GM03348 (cell line): ENCODE measurements at regions not wholly inside any gene's neighbourhood (a gene's known extent, or its start where the extent isn't known, plus 50 kb on each side); places are given as distances from the start of the nearest gene placed in this dataset.

ENCODE experiments used
- DNase-seq: peaks from one replicate; pipeline ENCODE4 v3.0.0; 2012; ENCODE audit warnings: low spot score

GRCh38 chr3:147757866-147758265, 348.7 kb downstream of the ZIC1 start:
- DNase-seq, result no peak

- DNase-seq, result peak; percentile 5
These were observed 349.6 kb downstream of the ZIC1 start for GRCh38 chr3:147758771-147759170.

GRCh38 chr3:147760085-147760484, 350.9 kb downstream of the ZIC1 start:
- DNase-seq, result no peak

DNA sequence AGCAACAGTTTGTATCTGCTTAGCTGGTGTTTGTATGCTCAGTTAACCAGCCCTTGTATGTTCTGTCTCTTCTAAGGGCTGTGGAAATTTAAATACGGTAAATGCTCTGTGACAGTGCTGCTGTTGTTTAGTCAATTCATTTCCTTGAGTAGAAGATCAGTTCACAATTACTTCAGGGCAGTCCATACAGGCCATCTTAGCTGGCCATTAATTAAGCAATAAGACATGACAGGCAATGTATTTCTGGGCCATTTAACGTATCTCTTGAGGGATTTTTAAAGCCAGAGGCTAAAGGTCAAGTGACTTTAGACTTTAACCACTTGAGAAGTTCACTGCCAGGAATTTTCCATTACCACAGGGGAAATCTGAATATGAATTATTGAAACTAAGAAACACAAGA, 351.8 kb downstream of the ZIC1 start:
- no peak for DNase-seq

GRCh38 chr3:147773116-147773630, 364.0 kb downstream of the ZIC1 start:
- no peak for DNase-seq

- DNase-seq, result no peak
These were observed 366.2 kb downstream of the ZIC1 start for GRCh38 chr3:147775411-147775810.

DNA sequence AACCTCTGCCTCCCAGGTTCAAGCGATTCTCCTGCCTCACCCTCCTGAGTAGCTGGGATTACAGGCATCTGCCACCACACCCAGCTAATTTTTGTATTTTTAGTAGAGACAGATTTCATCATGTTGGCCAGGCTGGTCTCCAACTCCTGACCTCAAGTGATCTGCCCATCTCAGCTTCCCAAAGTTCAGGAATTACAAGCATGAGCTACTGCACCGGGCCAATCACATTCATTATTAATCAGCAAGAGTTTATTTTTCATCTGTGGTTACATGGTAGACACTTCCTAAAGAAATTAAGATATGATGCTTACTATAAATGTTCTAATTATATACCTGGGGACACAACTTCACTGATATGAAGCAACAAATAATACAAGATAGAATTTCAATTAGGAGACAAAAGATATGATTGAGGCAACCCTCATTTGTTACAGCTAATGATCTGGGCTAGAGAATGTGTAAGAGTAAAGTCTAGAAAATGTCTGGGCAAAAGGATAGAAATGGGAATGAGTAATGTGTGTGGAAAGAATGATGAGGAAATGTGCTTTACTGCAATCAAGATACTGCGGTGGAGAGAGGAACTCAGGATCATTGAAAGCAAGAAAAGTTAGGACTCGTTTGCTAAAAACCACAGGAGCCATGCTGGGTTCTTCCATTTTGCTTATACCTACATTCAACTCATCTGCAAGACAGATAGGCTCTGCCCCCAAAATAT, 366.8 kb downstream of the ZIC1 start:
- peak; percentile 39 for DNase-seq

DNA sequence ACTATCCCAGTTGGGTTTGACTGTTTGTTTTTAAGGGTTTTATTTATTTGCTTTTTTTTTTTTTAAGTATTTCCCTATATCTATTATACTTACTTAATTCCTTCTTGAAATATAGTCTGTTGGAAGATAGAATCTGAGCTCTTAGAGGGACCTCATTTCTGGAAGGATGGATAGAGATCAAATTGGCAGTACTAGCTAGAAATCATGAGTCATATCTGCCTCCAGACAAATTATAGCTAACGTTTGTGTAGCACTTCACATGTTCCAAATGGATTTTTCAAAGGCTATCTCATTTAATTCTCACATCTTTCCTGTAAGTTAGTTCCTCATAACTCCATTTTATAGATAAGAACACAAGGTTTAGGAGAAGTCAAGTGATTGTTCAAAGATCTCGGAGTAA, 384.7 kb downstream of the ZIC1 start:
- DNase-seq, result peak; percentile 13

GRCh38 chr3:147794596-147794995, 385.4 kb downstream of the ZIC1 start:
- no peak for DNase-seq

DNA sequence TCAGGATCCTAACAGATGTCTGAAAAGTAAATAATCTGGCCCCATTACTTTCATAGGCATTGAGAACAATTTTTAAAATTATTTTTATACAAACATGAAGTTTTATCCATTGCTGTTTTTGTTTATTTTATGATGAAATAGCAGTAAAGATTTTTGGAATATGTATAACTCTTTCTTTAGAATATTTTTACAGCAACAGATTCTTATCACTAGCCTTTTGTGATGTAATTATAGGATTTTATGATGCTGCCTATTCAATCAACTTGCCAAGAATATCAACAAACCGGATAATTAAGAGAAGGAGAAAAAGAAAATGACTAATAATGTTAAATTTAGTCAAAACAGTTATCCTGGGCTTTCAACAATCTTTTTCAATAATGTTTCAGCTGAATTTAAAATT, 386.3 kb downstream of the ZIC1 start:
- DNase-seq, result no peak

GRCh38 chr3:147797095-147797494, 387.9 kb downstream of the ZIC1 start:
- DNase-seq, result no peak

- no peak for DNase-seq
These were observed 390.4 kb downstream of the ZIC1 start for GRCh38 chr3:147799601-147800000.

- DNase-seq, result no peak
These were observed 398.6 kb downstream of the ZIC1 start for GRCh38 chr3:147807776-147808175.

DNA sequence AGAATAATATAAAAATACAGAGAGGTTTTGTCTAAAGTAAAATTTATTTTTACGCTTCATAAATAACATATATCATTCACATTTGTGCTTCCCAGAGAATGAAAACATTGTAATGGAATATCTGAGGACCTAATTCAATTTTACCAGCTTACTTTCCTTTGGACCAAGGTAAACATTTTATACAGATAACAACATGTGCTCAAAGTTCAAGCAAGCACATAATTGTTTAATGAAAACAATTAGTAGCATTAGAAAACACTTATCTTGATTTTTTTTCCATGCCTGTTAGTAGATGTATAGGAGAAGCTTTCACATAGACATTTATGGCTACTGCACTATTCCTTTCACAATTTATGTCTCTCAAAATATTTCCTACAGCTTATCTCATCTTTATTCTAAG, 400.0 kb downstream of the ZIC1 start:
- DNase-seq, result no peak

- no peak for DNase-seq
These were observed 403.2 kb downstream of the ZIC1 start for GRCh38 chr3:147812186-147812911.

DNA sequence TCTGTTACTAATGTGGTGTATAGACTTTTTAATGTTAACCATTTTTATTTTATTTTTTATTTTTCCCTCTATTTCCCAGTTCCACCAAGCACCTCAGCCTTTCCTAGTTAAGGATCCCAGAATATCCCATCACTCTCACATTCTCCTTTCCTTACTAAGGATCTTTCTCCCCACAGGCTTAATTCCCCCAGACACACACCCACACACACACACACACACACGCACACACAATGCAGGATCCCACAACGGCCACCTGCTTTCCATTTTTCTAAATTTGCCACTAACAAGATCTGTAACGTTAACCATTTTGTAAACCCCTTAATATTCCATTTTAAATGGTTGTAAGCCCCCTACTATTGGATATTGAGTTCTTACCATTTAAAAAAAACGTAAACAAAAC, 404.1 kb downstream of the ZIC1 start:
- no peak for DNase-seq

DNA sequence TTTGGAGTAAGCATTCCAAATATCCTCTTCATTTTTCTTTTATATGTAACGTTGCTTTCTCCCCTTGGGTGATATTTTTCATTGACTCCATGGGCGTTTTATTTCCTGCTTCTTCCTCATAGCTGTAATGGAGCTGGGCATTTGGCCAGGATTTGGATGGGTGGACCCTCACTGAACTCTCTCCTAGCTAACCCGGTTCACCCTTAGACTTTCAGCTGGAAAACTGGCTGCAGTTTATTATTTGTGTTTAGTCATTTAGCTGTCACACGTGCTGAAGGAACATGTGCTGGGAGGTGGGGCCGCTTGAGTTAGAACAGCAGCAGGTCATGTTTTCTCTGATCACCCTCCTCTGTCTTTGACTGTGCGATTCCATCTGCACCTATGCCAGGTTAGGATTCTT, 407.6 kb downstream of the ZIC1 start:
- DNase-seq, result peak; percentile 6

DNA sequence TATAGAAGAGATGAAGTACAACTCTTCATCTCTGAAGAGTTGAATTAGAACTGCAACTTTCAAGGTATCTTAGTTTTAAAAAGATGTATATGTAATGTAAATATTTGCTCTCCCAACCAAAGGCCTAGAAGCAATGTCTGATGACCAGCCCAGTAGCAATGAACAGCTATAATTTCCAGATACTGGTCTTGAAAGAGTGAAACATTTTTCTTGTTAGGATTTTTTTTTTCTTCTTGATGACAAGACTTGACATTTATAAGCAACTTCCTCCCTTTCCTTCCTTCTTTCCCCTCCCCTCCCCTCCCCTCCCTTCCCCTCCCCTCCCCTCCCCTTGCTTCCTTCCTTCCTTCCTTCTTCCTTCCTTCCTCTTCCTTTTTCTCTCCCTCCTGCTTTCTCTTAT, 423.4 kb downstream of the ZIC1 start:
- no peak for DNase-seq

DNA sequence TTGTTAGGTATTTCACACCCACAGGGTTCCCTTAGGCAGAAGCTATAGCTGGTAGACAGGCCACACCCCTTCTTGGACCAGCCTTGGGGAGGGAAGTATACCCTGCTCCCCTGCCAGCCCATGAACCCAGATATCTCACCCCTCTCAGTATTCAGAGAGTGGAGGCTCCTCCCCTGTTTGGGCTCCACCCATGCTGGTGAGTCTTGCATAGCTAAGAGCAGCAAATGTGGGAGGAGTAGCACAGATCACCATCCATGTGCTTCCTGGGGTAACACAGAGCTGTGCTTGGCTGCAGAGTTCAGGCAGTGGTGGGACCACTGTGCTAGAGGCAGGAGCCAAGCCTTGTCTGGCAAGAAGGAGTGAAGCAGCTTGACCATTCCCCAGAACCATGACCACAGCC, 427.2 kb downstream of the ZIC1 start:
- DNase-seq, result no peak

GRCh38 chr3:147838652-147839051, 429.5 kb downstream of the ZIC1 start:
- DNase-seq, result no peak

GRCh38 chr3:147843331-147843730, 434.2 kb downstream of the ZIC1 start:
- no peak for DNase-seq

- DNase-seq, result no peak
These were observed 437.1 kb downstream of the ZIC1 start for GRCh38 chr3:147846293-147846692.

- no peak for DNase-seq
These were observed 437.8 kb downstream of the ZIC1 start for GRCh38 chr3:147846854-147847478.
